Fibroblast of skin of back (primary cell): ENCODE measurements at regions not wholly inside any gene's neighbourhood (a gene's known extent, or its start where the extent isn't known, plus 50 kb on each side); places are given as distances from the start of the nearest gene placed in this dataset.
"Not testable (repeated sequence)": the region's sequence is repeated elsewhere in the genome, so short reads cannot be mapped to it uniquely, and the experiment has no call there.

ENCODE experiments used
- DNase-seq: peaks from one replicate; pipeline ENCODE4 v3.0.0-alpha.2; 2013

DNA sequence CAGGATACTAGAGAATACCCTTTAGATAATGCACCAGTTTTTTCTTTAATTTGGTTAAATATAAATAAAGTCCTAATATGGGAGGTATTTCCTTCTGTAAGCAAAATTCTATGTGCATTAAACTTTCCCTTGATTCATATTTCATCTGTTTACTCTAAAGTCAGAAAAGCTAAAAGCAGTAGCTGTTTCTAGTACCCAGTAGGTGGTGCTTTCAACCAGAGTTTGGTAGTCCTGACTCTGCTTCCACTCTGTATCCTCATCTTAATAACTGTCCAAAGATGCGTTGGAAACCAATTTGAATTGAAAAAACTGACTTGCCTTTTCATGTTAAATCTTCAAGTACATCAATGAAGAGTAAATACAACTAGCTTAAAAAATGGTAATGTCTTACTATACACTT is 1065.2 kb downstream of the JRKL start:
- DNase-seq, result peak; percentile 35

DNA sequence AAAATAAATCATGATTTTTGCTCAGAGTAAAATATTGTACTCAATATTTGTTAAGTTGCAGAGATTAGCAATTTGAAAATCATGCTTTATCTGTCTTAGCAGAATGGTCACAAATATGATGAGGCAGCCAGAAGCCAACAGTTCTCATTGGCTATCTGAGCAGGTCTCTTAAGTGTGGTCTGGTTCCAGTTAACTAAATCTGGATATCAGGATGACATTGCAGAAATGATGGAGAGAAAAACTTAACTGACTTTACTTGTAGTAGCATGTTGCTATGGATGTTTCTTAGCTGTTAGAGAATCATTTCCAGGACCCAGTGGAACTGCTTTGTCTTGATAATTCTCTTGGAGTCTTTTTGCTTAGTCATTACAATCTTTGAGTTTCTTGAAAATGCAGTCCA is 1070.3 kb downstream of the JRKL start:
- DNase-seq, result no peak

DNA sequence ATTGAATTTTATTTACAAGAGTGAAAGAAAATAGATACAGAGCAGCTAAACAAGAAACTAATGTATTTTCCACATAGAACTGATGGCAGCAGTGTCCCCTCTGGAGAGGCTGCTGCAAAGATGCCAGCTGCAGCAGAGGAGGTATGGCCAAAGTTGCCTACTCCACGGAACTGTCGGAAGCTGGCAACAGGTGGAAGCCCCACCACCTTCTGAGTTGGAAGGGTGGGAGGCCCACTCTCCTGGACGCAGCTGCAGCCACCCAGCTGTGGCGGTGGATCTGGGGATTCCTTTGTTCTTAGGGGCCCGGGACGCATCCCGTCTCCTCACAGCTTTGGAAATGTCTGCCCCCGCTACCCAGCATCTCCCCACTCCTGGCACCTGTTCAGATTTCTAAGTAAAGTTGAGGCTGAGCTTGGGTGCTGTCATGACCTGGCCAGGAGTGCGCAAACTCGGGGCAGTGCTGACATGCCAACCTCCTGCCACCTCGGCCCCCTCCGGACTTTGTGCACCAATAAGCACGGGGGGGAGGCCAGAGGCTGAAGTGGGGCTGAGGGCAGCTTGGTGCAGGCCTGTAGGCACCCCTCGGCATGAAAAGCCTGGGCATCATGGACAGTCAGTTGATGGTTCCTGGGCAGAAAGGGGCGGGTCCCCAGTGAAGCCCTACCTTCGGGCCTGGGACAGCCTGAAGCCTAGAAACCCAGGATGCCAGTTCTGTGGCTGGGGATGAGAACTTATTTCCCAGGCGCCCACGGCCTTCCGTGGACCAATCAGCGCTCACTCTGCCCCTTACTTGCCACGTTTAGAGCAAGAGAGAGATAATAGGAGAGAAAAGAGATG is 1071.4 kb downstream of the JRKL start:
- DNase-seq, result no peak

DNA sequence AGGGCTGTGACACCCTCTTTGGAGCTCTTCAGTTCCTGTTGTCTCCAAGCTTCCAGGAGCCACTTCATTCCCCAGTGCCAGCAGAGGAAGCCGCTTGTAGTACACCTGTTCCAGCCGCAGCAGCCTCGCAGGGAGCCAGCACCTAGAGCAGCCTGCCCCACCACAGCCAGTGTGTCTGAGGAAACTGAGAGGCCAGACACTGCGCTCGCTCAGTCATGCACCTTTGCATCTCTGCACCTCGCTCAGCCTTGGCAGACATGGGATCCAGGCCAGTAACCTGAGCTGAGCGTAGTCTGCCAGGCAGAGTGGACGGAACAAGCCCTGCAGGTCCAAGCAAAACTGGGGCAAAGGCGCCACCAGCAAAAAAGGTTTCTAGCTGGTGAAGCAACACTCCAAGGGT is 1072.1 kb downstream of the JRKL start:
- no peak for DNase-seq

DNA sequence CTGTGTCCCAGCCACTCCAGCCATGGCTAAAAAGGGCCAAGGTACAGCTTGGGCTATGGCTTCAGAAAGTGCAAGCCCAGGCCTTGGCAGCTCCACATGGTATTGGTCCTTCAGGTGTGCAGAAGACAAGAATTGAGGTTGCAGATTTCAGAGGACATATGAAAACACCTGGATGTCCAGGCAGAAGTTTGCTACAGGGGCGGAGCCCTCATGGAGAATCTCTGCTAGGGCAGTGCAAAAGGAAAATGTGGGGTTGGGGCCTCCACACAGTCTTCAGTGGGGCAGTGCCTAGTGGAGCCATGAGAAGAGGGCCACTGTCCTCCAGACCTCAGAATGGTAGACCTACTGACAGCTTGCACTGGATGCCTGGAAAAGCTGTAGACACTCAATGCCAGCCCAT is 1074.1 kb downstream of the JRKL start:
- DNase-seq, result no peak

DNA sequence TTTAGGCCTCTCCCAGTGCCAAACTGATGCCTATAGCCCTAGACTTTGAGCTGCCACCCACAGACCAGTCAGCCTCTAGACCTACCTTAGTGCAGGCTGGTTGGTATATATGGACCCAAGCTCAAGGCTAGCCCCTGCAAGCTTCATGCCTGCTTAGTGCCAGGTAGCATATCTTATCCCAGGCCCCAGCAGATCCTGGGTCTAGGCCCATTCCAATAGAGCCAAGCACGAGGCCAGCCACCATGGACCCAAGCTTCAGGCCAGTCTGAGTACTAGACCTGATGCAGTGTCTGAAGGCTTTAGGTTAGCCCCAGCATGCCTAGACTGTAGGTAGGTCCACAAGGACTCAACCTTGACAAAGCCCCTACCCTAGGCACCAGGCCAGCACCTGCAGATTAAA is 1081.7 kb downstream of the JRKL start:
- DNase-seq, result no peak

DNA sequence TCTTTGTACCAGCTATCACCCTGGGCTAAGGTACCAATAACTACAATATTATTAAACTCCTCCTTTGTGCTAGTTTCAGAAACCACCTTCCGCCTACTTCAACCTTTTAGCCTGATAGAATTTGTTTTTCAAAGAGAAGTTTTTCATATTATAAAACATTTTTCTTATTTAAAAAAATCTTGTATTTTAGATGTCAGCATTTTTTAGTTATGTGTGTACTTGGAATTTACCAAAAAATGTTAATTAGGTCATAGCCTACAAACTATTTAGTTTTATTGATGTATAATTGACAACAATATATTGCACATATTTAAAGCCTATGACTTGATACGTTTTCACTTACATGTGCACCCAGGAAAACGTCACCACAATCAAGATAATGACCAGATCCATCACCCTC is 1097.6 kb downstream of the JRKL start:
- no peak for DNase-seq

DNA sequence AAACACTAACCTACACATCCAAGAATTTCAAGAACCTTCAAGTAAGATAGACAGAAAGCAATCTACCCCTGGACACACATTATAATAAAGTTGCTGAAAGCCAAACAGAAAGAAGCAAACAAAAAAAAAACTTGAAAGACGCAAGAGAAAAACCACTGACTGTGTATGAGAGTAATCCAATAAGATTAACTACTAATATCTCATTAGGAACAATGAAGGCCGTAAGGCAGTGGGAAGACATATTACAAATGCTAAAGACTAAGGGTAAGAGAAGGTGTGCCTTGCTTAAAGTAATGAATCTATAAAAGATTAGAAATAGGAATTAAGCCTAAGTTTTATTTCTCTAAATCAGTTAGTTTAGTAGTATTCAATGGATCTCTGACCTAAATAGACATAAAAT is 1109.1 kb downstream of the JRKL start:
- no peak for DNase-seq

DNA sequence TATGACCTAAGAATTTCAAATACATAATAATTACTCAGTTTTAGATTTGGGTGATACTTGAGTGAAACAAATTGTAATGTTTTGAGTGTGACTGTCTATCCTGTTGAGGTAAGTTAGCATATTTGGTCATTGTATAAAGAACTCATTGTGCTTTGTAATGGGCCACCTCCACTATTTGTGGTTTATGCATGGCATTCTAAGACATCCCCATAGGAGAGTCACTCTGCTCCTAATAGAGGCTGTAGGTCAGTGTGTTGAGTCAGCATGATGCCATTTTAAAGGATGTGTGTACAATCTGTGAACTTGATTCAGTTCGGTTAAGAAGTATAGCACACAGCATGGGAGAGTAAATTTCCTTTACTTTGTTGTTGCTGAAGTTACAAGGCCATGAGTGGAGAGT is 1112.4 kb downstream of the JRKL start:
- DNase-seq, result peak; percentile 12

DNA sequence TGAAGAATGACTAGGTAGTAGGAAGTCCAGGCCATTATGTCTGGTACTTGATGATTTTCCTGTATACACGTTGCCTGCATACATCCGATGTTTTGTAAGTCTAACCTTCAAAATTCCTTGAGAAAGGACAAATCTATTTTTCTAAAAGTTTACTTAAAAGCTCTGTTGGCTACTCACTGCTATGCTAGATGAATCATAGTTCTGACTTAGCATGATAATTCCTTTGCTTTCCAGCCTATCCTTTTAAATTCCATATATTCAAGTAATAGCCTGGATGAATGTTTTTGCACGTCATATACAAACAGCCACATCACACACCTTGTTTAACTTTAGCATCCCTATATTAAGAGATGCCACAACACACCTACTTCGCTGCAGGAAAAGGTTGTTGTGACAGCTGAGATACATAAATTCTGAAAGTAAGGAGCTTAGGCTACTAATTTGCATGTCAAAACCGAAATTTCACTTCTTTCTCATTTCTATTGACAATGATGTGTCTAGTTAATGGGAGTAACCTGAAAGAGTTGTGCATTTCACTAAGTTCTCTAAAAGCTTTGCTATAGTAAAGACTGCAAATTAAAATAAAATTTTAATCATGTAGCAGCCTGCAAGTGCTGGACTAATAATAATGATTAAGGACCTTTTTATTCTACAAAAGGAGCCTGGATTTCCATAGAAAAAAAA is 1116.4 kb downstream of the JRKL start:
- DNase-seq, result peak; percentile 11

DNA sequence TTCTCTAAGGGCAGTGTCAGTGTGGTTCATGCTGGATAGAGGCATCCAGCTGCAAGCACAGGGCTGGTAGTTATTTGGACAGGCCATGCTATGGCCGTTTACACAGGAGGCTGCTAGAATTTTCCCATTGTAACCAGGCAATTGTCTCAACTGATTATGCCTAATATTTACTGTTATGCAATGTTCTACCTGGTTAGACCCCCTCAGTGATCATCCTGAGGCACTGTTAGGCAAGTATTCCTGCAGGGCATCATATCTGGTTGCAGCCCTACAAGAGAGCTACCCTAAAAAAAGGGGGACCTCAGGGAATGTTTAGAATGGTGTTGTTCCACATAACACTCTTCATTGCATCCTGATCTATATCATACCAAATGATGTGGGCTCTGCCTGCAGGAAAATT is 1124.6 kb downstream of the JRKL start:
- no peak for DNase-seq

DNA sequence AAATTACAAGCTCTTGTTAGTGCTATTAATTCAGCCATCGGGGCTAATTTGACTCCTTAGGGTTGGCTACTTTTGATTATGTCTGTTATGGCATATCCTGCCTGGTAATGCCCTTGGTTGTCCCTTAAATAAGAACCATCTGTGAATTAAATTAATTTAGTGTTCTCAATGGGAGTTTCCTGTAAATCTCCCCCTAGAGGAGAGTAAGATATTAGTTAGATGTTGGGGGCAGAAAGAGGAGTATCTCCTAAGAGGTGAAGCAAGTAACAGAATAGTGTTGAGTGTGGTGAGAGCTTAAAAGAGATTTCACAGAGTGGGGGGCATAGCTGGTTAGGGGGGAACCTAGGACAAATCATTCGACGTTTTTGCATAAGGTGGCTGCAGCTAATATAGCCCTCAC is 1126.9 kb downstream of the JRKL start:
- no peak for DNase-seq

DNA sequence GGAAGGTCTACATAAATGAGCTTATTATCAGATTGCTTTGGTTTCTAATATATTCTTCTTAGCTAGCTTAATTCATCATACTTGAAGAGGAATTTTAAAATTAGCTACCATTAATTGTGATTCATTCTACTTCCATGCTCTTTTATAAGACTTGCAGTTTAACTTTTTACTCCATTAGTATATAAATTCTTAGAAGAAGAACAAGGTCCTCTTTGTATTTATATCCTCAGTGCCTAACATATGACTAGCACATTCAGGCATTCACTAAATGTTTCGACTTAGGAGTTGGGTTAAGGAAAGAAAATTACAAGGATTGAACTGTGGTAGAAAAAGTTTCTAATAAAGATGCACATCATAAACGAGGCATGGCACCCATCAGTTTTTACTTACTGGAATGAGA is 1135.5 kb downstream of the JRKL start:
- DNase-seq, result peak; percentile 7

DNA sequence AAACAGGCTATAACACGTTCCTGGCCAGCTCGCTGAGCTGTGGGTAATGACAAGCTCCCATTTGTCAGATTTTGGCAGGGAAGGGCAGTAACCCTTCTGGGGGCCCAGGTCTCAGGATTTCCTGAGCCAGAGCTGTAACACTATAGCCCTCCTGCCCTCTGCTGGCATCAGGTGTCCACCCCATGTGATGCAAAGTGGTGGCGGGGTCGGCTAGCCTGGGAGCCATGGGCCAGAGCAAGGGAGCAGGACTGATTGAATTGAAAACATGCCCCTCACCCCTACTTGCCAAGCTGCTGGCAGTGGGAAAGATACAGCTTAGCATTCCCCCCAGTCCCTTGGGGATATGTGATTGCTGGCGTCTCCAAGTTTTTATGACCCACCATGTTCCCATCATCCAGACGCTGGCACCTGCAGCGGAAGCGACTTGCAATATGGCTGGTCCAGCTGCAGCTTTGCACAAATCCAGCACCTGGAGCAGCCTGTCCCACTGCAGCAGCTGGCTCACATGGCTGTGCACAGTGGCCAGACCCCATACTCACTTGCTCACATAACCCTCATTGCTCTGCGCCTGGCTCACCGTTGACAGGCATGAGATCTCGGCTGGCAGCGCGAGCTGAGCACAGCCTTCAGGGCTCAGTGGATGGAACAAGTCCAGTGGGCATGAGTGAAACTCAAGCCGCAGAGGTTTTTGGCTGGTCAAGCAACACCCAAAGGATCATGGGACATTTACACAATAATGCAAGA is 1147.8 kb downstream of the JRKL start:
- DNase-seq, result no peak

DNA sequence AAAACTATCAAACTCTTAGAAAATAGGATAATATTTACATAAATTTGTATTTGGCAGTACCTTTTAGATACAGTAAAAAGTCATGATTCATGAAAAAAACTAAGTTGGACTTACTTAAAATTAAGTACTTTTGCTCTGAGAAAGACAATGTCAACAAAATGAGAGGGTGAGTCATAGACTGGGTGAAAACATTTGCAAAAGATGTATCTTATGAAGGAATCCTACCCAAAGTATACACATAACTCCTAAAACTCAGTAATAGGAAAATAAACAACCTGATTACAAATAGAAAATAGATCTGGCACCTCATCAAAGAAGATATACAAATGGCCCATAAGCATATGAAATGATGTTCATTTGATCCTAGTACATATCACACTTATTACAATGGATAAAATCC is 1154.6 kb downstream of the JRKL start:
- DNase-seq, result peak; percentile 26

DNA sequence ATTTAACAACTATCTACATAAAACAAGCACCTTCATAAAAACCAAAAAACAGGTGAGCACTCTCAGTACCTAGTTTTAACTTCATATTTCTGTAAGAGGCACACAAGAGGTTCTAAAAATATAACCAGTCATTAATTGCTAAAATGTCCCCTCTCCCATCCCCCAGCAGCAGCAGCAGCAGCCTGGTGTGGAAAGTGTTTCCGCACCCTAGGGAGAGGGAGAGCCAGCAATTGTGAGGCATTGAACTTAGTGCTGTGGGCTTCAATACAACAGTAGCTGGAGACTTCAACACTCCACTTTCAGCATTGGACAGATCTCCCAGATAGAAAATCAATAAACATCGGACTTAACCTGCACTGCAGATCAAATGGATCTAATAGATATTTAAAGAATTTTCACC is 1158.5 kb downstream of the JRKL start:
- no peak for DNase-seq

DNA sequence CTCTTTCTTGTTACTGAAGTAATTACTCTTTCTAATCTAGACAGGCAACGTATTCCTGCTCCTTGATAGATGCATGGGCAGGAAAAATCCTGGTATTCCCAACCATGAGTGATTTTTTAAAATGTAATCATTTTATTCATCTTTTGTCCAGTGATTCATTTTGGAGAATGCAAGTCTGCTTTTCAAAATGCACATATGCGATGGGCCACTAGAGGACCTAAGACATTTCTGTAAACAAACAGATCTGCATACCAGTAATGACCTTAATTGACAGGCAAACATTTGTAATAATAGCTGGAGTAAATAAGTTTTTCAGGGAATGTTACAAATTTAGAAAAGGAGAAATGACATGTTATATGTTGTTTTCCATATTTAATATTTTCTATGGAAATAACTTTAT is 1167.6 kb downstream of the JRKL start:
- DNase-seq, result no peak

DNA sequence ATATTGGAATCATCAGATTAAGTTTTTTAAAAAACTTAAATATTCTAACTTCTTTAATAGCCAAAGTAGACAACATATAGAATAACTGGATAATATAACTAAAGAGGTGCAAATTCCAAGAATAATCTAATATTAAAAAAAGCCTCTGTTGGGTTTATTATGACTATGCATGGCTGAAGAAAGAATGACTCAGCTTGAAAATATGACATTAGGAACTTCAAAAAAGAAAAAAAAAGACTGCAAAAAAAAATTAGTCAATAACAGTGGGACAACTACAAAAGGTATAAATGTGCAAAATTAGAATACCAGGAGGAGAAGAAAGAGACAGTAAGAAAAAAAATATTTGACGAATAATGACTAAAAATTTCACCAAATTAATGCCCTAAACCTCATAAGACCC is 1178.0 kb downstream of the JRKL start:
- DNase-seq, result peak; percentile 41

DNA sequence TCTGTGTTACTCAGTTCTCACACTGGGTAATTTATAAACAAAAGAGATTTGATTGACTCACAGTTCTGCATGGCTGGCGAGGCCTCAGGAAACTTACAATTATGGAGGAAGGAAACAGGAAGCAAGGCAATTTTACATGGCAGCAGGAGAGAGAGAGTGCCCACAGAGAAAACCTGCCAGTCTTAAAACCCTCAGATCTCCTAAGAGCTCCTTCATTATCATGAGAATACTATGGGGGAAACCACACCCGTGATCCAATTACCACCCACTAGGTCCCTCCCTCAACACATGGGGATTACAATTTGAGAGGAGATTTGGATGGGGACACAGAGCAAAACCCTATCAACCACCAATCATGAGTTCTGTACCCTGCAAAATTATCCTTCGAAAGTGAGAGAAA is 1180.8 kb downstream of the JRKL start:
- no peak for DNase-seq

DNA sequence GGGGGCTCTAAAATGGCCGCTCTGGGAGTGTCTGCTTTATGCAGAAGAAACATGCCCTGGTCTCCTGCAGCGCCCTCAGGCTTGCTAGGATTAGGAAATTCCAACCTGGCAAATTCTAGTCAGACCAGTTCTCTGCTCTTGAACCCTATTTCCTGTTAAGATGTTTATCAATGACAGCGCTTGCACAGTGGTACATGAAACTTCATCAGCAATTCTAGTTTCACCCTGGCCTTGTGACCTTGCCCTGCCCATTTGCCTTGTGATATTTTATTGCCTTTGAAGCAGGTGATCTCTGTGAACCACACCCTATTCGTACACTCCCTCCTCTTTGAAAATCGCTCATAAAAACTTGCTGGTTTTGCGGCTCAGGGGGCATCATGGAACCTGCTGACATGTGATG is 1184.0 kb downstream of the JRKL start:
- DNase-seq, result not testable (repeated sequence)

DNA sequence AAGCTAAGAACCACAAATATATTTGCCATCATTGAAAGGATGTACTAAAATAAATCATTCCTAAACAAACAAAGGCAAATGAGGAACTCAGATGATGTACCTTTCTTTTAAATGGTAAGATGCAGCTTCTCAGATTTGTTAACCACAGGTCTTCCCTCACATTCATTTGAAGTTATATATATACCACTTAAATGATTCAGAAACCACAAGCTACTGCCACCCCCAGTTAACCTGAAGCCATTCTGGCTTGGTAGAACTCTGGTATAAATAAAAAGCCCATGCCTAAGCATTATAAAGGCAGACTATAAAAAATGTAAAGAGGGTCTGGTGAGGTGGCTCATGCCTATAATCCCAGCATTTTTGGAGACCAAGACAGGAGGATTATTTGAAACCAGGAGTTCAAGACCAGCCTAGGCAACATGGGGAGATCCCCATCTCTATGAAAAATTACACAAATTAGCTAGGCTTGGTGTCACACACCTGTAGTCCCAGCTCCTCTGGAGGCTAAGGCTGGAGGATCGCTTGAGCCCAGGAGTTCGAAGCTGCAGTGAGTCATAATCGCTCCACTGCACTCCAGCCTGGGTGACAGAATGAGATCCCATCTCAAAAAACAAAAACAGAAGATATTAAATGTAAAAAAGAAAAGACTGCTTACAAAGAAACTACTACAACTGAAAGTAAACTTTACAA is 1185.3 kb downstream of the JRKL start:
- no peak for DNase-seq

DNA sequence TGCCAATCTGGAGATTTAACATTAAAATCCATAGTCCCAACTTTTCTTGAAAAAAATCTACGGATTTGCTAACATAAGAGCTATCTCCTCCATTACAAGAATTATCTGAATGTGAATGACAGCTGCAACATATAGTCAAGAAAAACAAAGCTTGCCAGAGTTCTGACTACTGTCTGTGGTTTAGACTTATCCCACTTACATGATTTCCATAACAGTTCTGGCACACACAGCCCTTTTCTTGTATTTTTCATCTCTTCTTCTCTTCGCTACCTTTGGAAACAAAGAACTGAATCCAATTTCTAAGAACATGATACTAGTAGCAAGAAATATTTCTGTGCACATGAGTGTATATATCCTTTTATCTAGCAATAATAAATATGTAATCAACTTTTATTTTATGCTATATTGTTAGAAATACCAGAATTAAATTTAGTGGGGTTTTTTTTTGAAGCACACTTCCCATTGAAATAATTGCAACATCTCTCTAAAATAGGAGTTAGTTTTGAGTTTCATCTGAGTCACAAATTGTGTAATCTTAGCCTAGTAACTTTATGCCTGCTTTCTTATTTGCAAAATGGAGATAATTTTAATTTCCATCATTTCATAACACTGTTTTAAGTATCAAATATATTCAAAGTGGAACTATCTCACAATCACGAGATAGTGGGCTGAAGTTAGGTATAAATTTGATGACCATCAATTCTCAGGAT is 1217.6 kb downstream of the JRKL start:
- DNase-seq, result no peak
